ENCODE measurements at regions not wholly inside any gene's neighbourhood (a gene's known extent, or its start where the extent isn't known, plus 50 kb on each side); places are given as distances from the start of the nearest gene placed in this dataset.

DNA sequence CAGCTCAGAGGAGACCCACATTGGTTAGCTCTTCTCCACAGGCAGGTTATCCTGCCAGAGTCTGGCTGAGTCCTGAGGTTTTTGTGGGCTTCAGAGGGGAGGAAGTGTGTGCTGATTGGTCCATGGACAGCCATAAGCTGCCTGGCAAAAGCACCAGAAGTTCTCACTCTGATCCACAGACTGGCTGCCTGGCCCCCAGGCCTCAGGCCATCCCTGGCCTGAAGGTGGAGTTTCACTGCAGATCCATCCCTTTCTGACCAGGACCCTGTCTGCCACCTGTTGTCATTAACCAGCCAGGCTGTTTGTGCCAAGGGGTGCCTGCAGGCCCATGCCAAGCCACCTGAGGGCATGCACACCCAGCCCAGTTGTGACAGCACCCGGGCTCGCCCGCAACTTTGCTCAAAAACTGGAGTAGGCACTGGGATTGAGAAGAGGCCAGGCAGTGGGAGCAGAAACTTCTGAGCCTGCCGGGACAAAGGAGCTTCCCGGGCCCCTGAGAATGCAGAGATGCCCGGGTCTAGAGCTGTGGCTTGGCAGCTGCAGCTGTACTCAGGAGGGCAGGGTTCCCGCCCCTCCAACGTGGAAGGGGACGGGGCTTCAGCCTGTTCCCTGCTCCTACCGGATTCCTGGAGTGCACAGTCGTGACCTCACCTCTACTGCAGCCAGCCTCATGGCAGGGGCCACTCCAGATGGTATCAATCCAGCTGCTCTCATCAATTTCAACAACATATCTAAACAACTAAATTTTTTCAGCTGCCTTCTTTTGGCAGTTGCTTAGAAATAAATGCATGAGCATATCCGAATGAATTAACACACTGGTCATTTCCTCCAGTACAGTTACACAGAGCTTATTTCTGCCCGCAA is 1277.3 kb downstream of the SLC16A7 start:
- DNase-seq (ENCODE audit: low spot score) = no peak

DNA sequence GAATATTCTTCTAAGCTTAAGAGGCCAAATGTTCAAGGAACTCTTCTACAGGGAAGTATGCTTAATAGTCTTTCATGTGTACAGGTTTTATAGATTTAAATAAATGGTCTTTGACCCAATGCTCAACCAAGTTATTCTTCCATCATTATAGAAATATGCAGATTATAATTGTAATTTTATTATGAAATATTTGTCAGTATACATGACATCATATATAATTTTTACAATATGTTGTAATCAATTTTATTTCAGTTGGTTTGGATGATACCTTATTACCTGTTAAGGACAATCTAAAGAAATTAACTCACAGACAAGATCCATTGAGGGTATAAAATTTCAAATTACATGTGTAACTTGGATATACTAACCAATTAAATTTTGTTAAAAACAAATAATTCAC is 1278.3 kb downstream of the SLC16A7 start:
- no peak for DNase-seq (ENCODE audit: low spot score)

DNA sequence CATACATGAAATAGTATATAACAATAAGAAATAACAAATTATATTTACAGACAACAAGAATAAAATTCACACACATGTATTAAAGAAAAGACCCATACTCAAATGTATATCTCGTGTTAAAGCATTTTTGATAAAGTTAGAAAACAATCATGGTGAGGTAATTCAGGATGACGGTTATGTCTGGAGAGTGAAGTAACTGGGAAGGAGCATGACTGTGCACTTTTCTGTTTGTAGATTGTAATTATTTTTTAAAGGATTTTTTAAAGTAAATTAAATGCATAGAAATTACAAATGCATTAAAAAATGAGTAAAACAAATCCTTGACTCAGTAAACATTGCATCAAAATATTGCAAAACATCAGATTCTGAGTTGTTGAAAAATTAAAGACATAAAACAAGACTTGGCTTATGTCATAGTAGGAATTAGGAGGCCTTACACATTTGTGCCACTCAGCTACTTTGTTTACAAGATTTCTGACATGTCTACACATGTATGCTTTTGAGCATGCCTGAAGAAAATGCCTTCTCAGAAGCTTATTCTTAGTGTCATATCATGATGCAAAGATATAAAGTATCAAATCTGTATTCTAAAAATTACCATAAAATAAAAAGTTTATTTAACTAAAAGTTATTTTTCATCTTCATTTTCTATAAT is 1325.1 kb downstream of the SLC16A7 start:
- DNase-seq (ENCODE audit: low spot score) = no peak

DNA sequence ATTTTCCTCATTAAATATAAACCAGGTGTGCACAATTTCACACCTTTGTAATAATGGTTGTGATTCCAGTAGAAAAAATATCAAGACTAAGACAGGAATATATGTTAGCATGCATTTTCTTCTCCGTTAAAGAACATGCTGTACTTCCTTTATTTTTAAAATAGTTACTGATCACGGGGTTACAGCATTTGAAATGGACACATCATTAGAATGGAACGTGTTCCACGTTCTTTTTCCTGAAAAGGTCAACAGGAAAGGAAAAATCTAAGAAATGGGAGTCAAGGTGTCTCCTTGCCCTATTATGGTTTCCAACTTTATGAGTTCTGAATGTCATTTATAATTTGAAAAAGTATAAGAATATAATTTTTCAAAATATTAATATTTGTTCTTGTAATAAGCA is 1325.7 kb downstream of the SLC16A7 start:
- no peak for DNase-seq (ENCODE audit: low spot score)

DNA sequence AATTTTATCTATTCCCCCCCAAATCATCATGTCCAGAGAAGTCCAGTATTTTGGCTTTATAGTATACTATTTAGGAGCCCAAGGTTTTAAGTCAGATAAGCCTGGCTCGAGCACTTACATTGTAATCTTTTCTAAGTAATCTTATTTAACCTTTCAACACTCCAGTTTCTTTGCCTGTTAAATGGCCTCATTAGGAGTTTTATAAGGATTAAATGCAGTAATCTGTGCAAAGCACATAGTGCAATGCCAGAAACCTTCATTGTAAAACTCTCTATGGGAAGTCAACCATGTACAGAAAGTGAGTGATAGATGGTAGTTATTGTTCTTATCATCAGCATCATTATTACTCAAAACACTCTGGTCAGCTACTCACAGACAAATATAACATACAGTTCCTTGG is 1330.4 kb downstream of the SLC16A7 start:
- no peak for DNase-seq (ENCODE audit: low spot score)

DNA sequence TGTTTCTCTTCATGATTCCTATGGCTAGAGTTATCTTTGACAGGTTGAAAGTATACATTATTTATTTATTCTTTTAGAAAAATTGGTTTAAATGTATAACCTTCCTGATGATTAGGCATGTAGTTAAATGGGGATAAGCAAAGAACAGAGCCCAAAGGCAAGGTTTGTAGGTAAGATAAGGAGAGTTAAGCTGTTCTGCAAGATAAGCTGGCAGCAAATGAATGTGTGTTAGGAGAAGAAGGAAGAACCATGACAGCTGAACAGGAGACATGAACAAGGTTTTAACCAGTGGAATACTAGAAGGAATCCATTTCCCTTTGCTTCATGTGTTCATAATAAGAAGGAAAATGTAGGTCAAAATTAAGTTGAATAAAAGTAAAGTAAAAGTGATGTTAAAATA is 1330.1 kb upstream of the USP15 start:
- DNase-seq (ENCODE audit: low spot score) = no peak

DNA sequence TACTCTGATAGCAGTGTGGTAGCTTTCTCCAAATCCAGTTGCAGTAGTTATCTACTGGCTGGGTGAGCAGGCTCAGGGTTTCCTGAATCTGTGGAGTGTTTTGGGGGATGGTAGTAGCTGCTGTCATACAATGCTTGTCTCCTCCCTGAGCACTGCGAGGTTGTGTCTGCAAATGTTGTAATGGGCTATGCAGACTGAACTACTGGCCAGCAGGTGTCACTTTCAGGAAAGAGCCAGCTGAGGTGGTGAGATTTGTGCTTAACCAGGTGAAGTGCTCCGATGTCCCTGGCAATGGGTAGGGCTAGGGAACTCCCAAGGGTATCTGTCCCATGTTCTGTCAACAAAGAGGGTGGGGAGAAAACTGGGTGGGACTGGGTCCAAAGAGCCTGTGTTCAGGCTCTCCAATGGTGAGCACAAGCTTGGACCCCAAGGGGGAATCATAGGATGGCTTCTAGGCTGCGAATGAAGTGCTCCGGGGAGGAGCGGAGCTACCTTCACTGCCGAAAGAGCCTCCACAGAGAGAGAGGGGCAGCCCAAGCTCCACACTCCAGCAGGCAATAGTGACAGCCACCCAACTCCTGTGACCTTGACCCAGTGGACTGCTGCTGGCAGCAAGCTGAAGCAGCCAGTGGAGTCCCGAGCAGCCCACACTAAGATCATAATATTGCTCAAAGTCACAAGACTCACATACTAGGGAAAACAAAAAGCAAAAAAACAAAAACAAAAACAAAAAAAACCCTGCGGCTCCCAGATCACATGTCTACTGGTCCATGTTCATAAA is 1324.0 kb upstream of the USP15 start:
- DNase-seq (ENCODE audit: low spot score) = no peak

DNA sequence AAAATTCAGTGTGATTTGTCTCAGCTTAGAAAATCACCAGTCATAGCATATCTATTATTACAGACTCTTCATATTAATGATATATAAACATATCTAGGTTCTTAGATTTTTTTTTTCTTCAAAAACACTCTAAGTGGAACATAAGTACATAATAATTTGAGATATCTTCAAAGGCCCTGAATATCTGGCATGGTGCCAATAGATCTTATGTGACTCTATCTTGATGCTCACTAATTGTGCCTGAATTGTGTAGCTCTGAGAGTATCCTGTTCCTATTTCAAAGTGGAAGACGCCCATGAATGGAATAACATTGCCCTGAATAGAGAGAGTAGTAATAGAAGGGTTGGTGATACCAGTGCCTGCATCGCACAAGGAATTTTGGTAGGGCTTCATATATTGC is 1312.7 kb upstream of the USP15 start:
- DNase-seq (ENCODE audit: low spot score) = no peak

DNA sequence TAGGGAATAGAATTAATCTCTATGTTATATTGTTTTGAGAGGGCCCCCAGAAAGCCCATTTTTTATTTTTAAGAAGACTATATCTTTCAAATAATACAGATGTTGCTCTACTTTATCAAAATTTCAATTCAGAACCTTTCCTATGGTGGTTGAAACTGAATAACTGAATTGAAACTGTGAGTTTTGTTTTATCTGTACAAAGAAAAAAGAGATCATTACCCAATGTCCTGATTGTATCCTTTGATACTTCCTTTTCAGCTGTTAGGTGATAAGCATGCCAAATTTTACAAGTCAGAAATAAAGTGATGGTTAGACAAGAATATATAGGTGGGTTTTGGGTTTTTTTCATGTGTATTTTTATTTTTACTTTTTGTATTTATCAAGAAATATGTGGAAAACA is 1293.1 kb upstream of the USP15 start:
- no peak for DNase-seq (ENCODE audit: low spot score)

DNA sequence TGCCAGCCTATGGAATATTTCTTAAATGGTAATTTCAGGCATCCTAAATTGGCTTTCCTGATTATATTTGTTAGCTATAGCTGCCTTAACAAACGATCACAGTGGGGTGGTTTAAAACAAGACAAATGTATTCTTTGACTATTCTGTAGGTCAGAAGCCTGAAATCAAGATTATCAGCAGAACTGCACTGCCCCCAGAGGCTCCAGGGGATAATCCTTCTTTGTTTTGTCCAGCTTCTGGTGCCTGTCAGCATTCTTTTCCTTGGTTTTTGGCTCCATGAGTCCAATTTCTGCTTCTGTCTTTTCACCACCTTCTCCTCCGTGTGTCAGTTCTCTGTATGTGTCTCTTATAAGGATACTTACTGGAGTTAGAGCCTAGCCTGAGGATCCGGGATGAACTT is 1282.2 kb upstream of the USP15 start:
- DNase-seq (ENCODE audit: low spot score) = no peak

DNA sequence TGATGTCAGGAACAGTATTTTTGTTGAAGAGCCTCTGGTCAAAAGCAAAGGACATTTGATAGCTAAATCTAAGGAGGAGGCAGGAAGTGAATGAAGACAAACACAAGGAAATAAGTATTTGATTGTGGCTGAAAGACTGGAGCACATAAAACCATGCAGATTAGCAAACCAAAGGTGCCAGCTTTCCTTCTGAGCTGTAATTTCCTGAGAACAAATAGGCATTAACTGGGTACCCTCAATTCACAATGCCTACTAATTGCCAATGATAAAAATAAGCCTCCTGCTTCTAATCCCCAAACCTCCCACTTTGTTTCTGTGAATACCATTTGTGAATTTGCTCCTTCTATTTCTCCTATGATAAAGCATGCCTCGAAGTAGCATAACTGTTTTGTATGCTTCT is 1279.6 kb upstream of the USP15 start:
- DNase-seq (ENCODE audit: low spot score) = no peak

DNA sequence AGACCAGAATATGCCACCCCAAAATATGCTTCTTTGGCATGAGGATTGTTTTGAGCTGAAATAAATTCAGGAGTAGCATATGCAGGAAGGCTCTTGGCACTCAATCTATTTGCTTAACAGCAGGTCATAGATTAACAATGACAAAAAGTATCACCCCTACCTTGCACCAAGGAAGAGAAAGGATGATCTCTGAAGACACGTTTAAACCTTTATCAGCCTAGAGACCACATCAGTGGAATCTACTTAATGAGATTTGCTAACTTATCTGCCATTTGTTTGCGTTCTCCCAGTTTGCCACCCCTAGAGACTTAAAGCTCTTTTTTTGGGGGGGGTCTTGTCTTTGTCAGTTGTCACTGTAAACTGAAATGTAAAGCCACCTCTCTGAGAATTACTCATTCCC is 1278.7 kb upstream of the USP15 start:
- DNase-seq (ENCODE audit: low spot score) = no peak

DNA sequence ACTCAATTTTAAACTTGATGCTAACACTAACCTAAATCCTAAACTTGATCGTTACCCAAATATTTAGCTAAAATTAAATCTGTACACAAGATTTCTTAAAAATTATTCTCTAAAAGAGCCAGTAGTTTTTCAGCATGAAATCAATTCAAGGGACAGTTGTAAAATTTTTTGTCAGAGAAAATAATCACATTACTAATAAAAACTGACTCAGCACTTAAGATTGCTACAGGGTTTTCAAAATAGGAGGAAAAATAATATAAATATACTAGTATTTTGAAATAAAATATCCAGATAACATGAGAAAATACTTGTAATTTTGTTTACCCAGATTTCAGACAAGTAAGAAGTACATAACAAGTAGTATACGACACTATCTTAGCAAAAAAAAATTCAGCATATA is 1268.1 kb upstream of the USP15 start:
- DNase-seq (ENCODE audit: low spot score) = no peak

DNA sequence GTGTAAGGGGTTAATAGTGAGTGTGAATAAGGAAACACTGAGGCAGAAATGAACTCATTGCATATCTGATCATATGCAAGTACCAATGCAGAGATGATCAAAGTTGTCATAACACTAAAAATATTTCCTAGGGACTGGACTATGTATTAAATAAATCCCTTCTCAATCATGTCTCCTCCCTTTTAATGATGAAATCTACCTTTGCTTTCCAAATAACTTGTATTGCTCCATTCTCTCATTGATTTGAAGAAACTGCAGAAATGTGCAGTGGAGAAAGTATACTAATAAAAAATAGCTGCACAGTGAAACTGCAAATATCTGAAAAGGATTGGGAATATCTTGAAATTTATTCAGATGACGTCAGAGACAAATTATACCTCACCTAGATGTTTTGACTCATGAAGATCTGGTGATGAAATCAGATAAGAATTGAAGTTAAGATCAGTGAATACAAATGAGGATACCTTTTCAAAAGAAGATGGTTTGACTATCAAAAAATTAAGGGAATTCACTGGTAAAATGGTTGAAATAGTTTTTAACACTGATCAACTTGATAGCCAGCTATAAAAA is 1264.9 kb upstream of the USP15 start:
- DNase-seq (ENCODE audit: low spot score) = no peak

DNA sequence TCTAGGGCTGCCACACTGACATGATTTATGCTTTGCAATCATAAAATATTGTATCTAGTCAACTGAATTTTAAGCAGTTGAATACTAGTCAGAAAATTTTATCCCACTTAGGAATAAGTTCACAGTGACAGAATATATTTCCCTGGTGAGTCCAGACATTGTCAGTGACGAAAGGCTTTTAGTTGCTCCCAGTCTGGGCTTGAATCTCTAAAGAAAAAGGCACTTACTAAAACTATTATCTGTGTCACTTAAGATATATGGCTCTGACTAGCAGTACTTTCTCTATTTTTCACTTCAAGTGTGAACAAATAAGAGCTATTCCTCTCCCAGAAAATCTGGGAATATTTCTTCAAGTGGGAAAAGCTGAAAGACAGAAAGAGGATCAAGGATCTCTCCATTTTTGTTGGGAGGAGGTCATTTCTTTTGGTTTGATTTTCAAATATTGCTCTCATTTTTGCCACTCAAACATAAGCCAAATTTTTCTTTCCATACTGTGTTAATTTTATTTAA is 1262.3 kb upstream of the USP15 start:
- DNase-seq (ENCODE audit: low spot score) = no peak

DNA sequence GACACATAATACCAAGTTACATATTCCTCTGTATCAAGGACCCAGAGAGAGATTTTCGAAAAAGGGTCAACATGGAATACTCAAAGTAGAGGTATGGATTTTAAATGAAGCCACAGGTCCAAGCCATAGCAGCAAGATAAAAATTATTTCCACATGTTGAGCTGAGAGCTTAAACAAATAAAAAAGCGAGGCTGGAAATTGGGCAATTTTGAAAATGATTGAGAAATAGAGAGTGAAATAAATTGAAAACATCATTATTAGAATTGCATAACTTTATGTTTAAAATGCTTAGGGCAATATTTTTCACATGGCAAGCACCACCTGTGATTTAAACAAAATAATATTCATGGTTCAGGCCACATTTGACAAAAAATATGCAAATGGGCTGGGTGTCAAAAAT is 1251.0 kb upstream of the USP15 start:
- no peak for DNase-seq (ENCODE audit: low spot score)

DNA sequence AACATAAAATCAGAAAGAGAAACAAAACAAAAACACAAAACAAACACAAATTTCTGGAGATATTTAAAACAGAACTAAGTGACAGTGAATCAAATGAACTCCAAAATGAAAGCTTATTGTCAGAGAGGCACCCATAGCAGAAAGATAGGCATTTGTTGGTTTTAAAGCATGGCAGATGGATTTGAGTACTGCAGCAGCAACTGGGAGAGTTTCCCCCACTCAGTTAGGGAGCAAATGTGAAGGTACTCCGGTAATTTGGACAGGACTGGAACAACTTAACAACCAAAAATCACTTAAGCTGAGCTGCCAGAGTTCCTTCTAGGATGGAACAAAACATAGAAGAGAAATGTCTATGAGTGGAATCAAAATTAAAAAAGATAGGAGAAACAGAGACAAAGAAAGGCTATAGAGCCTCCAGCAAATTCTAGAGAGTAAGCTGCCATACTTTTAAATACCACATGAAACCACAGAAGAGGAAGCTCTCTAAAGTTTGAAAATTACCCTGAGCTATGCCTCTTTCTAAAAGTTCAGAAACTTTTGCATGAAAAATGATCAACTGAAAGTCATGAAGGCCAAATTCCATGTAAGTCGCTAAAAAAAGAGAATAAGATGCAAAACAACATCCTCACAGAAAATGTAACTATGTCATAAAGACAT is 1248.3 kb upstream of the USP15 start:
- DNase-seq (ENCODE audit: low spot score) = no peak

DNA sequence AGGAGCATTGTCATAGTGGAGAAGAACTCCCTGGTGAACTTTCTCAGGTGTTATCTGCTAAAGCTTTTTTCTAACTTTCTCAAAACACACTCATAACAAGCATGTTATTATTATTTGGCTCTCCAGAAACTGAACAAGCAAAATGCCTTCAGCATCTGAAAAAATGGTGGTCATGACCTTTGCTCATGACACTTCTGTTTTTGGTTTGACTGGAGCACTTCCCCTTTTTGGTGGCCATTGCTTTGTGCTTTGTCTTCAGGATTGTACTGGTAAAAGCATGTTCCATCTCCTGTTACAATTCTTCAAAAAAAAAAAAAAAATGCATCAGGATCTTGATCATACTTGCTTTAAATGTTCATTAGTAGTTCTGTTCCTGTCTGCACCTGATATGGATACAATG is 1241.6 kb upstream of the USP15 start:
- DNase-seq (ENCODE audit: low spot score) = no peak

DNA sequence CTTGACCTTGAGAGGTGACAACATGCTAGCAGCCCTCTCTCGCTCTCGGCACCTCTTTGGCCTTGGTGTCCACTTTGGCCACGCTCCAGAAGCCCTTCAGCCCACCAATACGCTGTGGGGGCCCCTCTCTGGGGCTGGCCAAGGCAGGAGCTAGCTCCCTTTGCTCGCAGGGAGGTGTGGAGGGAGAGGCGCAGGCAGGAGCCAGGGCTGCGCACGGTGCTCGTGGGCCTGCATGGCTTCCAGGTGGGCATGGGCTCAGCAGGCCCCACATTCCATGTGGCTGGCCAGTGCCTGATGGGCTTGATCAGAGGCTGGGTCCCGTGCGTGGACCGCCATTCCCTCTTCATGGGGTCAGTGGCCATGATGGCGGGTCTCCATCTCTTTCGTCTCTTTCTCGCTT is 1237.0 kb upstream of the USP15 start:
- no peak for DNase-seq (ENCODE audit: low spot score)

DNA sequence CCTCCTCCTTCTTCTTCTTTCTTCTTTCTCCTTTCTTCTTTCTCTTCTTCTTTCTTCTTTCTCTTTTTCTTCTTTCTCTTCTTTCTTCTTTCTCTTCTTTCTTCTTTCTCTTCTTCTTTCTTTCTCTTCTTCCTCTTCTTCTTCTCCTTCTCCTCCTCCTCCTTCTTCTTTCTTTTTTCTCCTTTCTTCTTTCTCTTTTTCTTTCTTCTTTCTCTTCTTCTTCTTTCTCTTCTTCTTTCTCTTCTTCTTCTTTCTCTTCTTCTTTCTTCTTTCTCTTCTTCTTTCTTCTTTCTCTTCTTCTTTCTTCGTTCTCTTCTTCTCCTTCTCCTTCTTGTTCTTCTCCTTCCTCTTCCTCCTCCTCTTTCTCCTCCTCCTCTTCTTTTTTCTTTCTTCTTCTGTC is 1230.7 kb upstream of the USP15 start:
- DNase-seq (ENCODE audit: low spot score) = no peak

DNA sequence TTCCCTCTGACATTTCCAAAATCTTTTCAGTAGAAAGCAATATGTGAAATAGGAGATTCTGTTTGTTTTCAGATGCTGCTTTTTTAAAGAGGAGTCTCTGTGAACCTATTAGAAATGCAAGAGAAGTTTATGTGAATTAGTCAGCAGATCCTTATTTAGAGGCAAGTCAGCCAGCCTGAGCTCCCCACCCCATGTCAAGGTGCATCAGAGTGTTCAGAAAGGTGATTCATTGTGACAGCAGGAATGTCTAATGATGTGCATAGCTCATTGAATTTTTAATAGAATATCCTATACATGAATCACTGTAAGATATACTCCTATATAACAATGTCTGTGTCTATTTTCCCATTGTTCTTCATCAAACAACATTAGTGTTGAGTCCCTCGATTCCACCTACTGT is 1222.4 kb upstream of the USP15 start:
- no peak for DNase-seq (ENCODE audit: low spot score)

DNA sequence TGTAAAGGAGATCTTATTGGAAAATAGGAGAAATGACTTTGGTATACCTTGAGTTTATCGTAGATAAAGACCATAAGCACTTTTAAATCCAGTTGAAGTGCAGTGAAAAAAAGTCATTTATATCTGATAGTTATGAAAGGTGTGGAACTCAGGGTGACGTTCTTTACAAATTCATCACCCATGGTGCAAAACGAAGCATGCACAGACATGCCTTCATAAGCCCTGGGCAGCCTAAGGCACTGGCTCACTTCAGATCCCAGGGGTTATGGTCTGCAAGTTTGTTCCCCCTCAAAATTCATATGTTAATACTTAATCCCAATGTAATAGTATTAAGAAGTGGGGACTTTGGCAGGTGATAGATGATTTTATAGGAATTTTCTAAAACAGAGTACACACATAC is 1216.4 kb upstream of the USP15 start:
- no peak for DNase-seq (ENCODE audit: low spot score)

Data from CD4-positive, alpha-beta T cell treated with Interleukin-2 at 100 ng/mL for 4 hours (primary cell).